ENCODE measurements at regions not wholly inside any gene's neighbourhood (a gene's known extent, or its start where the extent isn't known, plus 50 kb on each side); places are given as distances from the start of the nearest gene placed in this dataset.

DNA sequence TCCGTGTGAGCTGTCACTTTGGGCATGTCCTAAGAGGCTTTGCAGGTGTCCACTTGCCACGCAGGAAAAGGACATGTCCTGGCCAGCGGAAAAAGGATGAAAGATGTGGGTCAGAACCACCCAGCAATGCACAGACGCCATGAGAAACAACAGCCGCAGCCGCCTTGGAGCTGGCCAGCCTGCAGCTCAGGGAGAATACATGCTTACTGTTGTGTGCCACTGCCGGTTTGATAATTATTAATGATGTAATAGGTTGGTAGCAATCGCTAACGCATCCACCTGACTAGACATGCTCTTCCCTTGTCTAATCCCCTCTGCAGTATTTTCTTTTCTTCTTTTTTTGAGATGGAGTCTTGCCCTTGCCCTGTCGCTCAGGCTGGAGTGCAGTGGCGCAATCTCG, 221.7 kb downstream of the HAUS1 start:
- no peak for DNase-seq

DNA sequence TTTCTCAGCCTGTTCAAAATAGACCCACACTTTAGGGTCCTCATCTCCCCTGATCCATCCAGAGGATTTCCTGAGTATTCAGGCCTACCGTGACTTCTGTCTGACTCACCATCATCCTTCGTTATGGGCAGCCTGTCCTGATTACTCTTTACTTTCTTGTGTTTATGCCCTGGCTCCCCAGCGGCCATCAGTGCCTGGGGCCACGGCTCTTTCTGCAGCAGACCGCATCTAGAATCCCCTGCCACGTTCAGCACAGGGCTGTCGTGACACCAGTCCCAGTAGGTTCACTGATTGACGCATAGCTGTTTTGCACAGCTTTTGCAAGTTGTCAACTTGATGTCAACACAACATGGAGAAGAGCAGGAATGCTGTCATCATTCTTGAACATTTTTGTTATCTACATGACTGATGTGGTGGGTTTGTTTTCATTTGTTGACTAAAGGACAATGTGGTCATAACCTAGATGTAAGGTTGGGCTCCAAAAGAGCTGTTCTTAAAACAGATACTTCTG, 225.6 kb downstream of the HAUS1 start:
- no peak for DNase-seq

- DNase-seq = no peak
These were observed 227.1 kb downstream of the HAUS1 start for GRCh38 chr18:46331316-46331715.

- DNase-seq = no peak
These were observed 228.2 kb downstream of the HAUS1 start for GRCh38 chr18:46332286-46332801.

- no peak for DNase-seq
These were observed 228.7 kb downstream of the HAUS1 start for GRCh38 chr18:46332921-46333341.

GRCh38 chr18:46333431-46334135, 229.4 kb downstream of the HAUS1 start:
- DNase-seq = no peak

- no peak for DNase-seq
These were observed 230.7 kb downstream of the HAUS1 start for GRCh38 chr18:46334868-46335281.

DNA sequence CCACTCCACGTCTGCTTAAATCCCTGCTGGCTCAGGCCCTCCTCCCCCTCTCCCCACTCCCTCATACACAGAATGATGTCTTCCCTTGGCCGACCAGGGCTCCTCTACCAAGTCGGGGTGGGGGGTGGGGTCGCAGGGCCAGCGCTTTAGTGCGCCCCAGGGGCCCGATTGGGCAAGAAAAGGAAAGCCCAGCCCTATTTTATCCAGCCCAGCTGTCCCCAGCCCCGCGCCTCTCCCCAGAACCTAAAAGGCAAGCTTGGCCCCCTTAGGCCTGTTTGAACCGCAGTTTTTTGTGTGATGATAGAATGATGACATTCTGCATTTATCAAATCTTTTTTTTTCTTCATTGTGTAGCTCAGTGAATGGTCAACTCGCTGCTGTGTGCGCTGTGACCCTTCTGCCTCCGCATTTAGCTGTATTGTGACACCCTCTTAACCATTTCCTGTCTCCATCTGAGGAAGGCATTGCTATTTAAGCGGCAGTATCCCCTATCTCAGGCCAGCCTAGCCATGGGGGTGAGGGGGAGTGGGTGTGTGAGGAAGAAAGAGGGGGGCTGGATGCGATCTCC, 231.4 kb downstream of the HAUS1 start:
- DNase-seq = no peak

- DNase-seq = no peak
These were observed 232.3 kb downstream of the HAUS1 start for GRCh38 chr18:46336278-46337111.

DNA sequence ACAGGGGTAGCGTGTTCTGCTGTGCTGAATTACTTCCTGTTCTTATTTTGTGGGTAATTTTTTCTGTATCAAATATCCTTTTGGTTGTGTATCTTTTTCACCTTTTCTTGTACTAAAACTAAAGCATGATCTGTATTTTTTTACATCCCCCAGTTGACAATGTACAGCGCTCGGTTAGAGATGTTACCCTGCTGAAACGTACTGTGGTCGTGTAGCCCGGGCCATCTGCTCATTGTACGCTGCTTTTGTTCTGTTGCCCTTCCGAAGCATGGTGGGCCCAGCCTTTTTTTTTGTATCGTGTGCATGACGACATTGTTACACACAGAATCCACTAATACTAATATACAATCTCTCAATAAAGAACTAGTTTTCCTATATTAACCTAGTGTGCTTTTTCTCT, 233.1 kb downstream of the HAUS1 start:
- DNase-seq = no peak

GRCh38 chr18:46338205-46338604, 234.0 kb downstream of the HAUS1 start:
- no peak for DNase-seq

DNA sequence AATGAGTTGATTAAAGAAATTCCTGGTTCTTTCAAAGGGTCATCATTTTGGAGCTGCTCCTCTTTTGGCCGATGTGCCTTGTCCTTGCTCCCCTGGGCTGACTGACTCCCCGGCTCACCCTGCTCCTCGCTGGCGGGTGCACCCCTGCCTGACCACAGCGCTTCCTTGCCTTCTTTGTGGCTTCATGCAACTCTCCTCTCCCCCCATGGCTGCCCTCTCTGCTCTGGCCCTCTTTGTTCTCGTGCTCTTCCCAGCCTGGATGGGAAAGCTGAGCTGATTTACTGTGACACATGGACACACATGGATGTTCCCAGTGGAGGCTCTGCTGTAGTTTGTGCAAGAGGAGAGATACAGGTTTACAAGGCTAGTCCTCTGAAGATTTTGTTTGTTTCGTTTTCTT, 234.6 kb downstream of the HAUS1 start:
- DNase-seq = no peak

DNA sequence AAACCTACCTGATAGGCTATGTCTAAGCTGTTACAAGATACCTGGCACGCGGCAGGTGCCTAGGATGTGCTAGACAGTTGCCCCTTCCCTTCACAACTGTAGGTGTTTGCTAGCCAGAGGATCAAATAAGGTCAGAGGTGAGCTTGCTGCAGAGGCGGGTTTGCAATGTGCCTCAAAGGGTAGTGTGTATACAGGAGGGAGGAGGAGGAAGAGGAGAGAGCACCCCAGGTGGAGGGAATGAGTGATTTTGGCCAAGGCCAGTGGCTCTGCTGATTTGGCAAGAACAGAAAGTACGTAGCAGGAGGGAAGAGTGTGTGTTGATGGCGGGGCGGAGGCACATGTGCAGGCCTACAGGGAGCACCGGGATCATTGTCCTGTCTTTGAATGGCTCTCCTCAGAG, 236.5 kb downstream of the HAUS1 start:
- DNase-seq = no peak

- no peak for DNase-seq
These were observed 237.9 kb downstream of the HAUS1 start for GRCh38 chr18:46341986-46342525.

DNA sequence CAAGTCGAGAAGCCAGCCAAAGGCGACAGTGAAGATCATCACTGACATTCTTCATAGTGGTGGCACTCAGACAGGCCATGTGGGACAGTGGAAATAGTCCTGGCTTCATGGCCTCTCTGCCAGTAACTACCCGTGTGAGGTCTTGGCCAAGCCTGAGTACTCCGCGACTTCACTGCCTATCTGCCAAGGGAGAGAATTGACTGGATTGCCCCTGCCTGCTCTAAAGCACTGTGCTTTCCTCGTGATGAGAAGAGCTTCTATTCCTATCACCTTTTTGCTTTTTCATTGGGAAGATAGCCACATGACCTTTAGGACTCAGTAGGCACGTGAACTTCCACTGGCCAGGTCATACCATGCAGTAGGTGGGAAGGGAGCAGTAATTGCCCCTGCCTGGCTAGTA, 239.3 kb downstream of the HAUS1 start:
- DNase-seq = no peak

DNA sequence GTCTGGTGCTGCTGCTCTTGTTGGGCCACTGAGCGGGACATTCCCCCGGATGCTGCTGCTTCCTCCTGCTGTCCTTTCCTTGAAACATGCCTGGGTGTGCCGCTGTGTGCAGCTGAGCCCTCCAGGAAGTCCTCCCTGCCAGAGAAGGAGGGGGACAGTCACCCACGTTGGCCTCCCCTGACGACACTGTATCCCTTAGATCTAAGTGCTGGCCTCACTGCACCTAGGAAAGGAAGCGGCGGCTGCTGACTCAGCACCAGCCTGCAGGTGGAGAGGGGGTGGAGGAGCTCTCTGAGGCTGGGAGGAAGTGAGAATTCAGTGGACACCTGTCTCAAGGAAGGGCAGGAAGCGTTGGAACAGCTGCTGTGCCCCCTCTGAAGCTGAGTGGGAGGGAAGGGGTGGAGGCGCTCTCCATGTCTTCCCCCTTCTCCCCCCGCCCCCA, 239.8 kb downstream of the HAUS1 start:
- no peak for DNase-seq

DNA sequence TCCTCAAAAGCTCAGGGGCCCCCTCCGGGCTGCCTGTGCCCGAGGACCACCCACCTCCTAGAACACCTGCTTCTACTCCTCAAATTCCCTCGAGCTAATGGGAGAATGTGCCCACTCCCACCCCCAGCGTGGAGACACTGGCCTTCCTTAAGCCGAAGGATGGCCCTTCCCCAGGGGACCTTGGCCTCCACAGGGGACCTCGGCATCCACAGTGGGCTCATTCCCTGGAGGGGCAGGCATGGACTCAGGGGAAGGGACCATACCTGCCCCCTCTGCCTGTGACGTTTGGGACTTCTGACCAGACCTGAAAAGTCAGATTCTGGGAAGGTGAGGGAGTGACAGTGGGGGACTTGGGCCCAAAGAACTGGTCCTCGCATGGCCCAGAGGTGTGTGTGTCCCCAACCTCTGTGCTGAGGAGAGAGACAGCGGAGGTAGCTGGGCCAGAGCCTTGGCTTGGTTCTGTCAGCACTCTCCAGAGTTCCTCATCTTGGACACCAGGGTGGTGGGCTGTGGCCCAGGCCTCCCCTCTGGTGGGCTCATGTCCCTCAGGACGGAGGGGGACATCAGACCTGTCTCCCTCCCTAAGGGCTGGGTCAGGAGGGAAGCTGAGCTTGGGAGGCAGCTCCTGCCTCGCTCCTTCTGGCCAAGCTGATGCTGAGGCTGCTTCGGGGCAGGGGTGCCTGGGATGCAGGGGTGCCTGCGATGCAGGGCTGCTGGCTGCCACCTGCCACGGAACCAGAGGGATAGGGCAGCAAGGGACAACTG, 240.4 kb downstream of the HAUS1 start:
- no peak for DNase-seq

- DNase-seq = no peak
These were observed 240.9 kb downstream of the HAUS1 start for GRCh38 chr18:46345181-46345465.

DNA sequence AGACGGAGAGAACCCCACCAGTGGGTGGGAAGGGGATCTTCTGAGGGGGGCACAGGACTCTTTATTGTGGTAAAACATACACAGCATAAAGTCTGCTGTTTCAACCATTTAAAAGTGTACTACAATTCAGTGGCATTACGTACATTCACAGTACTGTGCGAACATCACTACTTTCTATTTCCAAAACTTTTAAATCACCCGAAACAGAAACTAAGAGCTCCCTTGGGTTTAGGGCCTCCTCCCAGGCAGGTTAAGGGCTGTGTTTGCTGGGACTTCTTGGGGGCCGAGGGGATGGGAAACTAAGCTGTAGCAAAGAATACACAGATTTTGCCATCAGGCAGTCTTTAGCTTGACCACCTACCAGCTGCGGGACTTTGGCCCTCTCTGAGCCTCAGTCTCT, 242.0 kb downstream of the HAUS1 start:
- DNase-seq = no peak

GRCh38 chr18:46346896-46347630, 242.9 kb downstream of the HAUS1 start:
- DNase-seq = no peak

DNA sequence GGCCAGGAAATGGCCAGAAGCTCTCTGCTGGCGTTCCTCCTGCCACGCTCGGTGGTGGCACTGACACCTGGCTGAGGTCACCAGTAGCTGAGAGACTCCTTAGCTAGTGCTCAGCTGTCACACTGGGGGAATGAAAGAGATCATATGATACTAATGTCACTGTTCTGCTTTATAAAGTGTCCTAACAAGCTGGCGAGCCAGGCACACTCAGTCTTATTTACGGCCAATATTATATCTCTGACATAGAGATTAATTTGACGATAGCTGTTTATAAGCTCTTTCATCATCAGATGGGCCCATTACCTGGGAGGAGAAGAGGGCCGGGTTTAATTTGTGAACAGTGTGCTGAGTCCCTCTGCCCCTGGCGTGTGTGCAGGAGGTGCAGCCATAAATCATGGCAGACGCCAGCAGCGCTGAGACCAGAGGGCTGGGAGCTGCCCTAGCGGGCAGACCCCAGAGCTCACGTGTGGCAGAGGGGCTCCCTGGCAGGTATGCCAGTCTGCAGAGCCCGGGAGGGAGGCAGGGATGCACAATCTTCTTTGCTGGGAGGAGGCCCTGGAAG, 246.5 kb downstream of the HAUS1 start:
- DNase-seq = no peak

Data from hematopoietic multipotent progenitor cell treated with erythropoietin and hydrocortisone succinate and interleukin-3 and kit ligand, for 8 days (in vitro differentiated cells).